UCSD-AML1 (cell line): ENCODE measurements at regions not wholly inside any gene's neighbourhood (a gene's known extent, or its start where the extent isn't known, plus 50 kb on each side); places are given as distances from the start of the nearest gene placed in this dataset.

Source experiments
- DNase-seq: peaks from one replicate; lab custom pipeline; 2025; ENCODE audit not compliant: unreplicated experiment; lab: John Stamatoyannopoulos, UW

DNA sequence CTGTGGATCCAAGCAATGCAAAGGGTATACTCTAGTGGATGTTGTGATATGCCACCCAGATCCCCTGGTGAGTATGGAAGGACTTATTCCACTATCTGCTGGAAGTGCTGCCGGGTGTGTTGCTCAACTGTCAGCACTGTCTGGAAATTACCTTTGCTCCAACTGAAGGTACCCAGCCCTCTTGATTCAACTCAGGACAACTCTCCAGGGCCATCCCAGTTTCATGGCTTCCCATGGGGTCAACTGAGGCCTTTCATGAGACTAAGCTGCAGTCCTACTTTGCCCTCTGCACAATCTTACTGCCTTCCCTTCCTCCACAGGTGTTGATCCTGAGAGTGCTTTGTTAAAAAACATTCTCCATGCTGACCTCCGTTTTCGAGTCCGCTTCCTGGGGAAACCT is 99.8 kb downstream of the SPRY1 start:
- DNase-seq, result no peak

DNA sequence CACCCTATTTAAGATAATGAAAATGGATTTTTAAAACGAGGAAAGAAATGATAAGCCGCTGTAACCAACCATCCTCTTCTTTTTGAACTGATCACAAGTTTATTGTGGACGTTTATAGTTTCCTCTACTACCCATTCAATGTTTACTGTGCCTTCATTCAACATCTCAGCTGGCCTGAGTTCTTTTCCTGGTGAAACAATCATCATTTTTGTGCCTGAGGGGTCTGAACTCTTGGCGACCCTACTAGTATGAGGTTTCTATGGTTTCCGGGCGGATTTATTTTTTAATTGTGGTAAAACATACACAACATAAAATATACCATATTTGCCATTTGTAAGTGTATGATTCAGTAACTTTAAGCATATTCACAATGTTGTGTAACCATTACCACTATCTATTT is 100.7 kb downstream of the SPRY1 start:
- DNase-seq, result no peak

DNA sequence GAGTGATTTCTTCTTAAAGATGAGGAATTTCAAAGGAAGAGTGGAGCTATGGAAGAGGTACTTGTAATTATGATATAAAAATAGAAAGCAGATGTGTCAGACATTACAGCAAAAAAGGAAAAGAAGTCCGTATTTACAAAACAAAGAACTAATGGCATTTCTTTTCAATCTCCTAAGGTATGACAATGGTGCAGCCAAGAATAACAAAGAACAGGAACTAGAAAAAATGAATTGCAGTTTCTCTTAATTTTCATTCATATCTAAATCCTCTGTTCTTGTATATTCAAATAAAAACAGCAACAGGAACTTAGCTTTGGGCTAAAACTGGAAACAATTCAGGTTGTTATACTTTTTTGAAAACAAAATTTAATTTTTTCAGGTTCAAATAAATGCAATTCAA is 105.1 kb downstream of the SPRY1 start:
- no peak for DNase-seq

- DNase-seq, result no peak
These were observed 107.2 kb downstream of the SPRY1 start for GRCh38 chr4:123503698-123504363.

GRCh38 chr4:123505095-123506010 is 108.8 kb downstream of the SPRY1 start:
- no peak for DNase-seq

DNA sequence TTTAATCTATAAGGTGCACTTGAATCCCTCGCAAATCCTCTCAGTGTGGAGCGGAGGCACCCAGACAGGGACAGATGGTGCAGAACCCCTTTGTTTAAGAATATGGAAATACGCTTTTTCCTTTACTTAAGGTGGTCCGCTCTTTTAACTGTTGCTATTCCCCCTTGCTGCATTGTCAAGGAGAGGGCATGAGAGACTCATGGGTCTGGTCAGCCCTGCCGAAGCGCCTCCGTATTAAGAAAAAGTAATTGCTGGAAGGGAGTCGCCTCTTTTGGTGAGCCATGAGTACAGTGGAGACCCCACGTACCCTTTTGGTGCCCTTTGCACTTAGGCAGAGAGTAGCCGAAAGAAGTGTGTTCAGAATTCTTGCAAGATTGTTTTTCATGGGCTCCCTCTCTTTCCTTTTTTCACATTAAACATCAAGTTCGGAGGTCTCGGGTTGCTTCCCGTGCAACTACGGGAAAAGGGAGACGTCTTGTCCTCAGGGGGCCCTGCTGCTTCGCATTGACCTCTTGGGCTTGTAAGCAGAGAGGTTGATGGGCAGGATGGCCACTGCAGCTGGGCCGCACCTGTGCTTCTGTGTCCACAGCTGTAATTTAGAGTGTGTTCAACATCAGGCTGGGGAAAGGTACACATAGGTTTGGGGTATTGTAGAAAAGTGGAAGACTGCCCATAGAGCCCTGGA is 109.6 kb downstream of the SPRY1 start:
- DNase-seq, result no peak

- no peak for DNase-seq
These were observed 110.8 kb downstream of the SPRY1 start for GRCh38 chr4:123507376-123507775.

- DNase-seq, result no peak
These were observed 113.6 kb downstream of the SPRY1 start for GRCh38 chr4:123510221-123510620.

GRCh38 chr4:123510659-123511058 is 114.1 kb downstream of the SPRY1 start:
- DNase-seq, result no peak

DNA sequence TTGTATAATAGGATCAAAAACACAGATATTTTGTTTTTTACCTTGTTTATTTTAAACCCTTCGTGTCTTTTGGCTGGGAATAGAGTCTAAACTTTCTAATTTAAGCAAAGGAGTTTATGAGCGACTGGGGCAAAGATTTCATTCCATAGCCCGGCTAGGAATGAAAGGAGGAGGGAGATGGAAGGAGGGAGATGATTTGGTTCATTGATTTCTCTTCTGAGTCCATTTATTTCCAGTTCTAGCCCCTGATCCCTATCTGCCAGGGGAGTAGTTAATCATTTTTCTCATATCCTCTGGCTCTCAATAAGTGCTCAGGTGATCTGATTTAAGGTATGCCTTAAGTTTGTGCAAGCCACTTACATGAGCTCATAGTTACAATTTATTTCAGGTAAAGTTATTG is 120.0 kb downstream of the SPRY1 start:
- no peak for DNase-seq

DNA sequence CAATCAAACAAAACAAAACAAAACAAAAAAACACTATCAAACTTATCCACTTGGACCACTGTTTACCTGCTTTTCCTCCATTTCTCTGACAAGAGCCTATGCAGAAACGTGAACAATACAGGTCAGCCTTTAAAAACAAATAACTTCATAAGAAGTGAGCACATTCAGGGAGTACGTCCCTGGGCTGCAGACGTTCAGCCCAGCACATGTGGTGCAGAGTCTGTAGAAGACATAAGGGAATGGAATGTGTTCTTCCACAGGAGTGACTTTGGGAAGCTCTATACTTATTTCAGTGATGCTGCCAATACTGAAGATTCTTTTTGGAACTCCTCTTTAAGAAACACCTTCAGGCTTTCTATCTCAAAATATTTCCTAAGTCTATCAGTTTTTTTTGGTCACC is 120.6 kb downstream of the SPRY1 start:
- DNase-seq, result no peak

DNA sequence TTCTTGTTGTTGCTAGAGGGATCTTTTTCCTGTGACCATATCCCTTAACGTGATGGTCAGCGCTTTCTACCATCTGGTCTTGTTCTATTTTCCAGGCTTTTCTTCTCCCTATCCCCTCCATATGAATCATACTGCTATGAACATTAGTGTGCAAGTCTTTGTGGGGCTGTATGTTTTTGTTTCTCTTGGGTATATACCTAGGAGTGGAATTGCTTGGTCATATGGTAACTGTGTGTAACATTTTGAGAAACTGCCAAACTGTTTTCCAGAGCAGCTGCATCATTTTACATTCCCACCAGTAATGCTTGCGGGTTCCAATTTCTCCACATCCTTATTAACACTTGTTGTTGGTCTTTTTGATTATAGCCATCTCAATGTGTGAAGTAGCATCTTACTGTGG is 121.4 kb downstream of the SPRY1 start:
- no peak for DNase-seq

GRCh38 chr4:123520325-123520724 is 123.7 kb downstream of the SPRY1 start:
- no peak for DNase-seq

GRCh38 chr4:123522081-123522480 is 125.5 kb downstream of the SPRY1 start:
- no peak for DNase-seq

GRCh38 chr4:123522646-123523045 is 126.1 kb downstream of the SPRY1 start:
- no peak for DNase-seq

- no peak for DNase-seq
These were observed 128.5 kb downstream of the SPRY1 start for GRCh38 chr4:123524958-123525628.

DNA sequence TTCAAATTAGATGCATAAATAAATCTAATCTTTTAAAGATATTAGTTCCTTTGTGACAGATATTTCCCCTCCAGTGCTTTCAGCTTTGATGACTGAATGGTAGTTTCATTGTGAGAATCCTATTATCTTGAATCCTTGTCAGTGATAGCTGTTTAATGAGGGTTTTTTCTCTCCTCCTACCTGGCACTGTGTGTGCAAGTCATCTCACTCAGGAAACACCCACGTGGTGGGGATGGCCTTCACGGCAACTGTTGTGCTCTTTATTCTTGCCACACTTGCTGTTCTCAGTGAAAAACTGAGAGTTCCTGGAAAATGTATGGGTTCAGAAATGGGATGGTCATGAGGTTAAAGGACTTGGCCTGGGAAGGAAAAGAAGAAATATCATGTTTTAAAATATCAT is 129.9 kb downstream of the SPRY1 start:
- DNase-seq, result no peak

DNA sequence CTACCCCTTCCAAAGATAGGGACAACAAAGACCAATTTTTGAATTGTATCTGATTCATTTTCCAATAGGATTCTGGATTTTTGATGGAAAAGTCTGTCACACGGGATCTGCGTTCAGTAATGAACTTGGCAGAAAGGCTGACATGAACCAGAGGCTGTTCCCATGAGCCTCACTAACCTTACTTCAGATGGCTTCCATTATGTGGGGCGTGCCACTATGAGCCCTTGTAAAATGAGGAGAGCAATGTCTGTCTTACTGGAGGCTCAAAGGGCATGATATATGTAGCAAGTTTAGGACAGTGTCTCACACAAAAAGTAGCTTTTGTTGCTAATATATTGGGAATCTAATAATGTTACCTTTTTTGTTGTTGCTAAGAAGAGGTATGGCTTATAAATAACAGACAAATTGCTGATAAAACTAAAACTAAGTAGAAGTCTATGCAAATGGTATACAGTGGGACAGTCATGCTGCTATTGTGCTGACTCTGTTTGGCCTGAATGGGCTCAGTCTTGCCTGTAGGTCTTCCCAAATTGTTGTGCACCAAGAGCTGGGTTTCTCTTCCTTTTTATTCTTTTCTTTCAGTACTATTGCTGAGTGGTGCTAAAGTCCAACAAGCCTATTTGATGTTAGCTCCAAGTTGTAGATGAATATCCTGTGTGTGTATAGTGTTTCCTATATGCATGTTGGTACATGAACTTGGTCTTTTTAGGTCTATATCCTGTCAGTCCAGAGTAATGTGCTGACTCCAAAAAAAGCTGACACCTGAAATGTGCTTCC is 132.1 kb downstream of the SPRY1 start:
- no peak for DNase-seq

DNA sequence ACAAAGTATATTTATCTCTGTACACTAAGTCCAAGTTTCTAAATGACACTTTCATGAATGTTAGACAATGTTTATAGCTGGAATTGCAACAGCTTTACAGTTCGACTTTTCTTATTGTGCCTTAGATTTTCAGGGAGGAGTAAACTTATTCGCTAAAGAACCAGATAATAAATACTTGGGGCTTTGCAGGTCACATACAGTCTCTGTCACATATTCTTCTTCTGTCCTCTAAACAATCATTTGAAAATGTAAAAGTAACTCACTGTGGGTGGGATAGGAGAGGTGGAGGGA is 132.6 kb downstream of the SPRY1 start:
- no peak for DNase-seq

DNA sequence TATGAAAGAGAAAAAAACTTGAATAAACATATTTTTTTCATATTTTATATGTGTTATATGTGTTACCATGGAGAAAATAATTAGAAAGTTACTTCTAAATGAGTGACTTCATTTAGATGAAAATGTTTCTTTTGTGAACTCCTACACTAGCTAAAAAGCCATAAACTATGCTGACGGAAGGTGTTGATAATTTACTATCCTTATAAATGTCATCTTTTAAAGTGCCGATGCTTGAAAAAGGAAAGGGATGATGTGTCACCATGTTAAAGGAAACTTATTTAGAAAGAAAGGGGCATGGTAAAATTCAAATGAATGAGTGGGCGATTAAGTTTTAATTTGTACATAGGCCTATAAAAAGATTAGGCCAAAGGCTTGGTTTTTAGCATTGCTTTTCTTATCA is 133.8 kb downstream of the SPRY1 start:
- no peak for DNase-seq
